Prostate gland (tissue), 2 donors: ENCODE measurements at regions not wholly inside any gene's neighbourhood (a gene's known extent, or its start where the extent isn't known, plus 50 kb on each side); places are given as distances from the start of the nearest gene placed in this dataset.

Experiments
- CTCF ChIP-seq, 4 experiments: fragments of 200-600 bp in 2 of 4; fragments of 450-650 bp in 2 of 4; sonication (generic) in 2 of 4; IDR thresholded peaks; 1 replicate in 3 of 4; 2 replicates in 1 of 4; pipeline ENCODE4 v1.5.1; 2016 to 2019; ENCODE audit warnings: antibody characterized with exemption in 4 of 4, mild to moderate bottlenecking in 2 of 4, moderate library complexity in 2 of 4
- POLR2A ChIP-seq: fragments of 450-650 bp; IDR thresholded peaks from one replicate; pipeline ENCODE4 v1.6.1; 2016; ENCODE audit warnings: antibody characterized with exemption, mild to moderate bottlenecking
- POLR2AphosphoS5 ChIP-seq: sonication (generic); formaldehyde crosslinking; IDR thresholded peaks from one replicate; pipeline ENCODE4 v1.6.1; 2017; ENCODE audit warnings: antibody characterized with exemption

- TF ChIP-seq CTCF (IDR thresholded peaks at IDR 0.05) (no peak), POLR2AphosphoS5 (no peak), POLR2A (no peak)
Observed at GRCh38 chr18:73220663-73221062, 352.9 kb upstream of the NETO1 start.
